Esophagus squamous epithelium (tissue), 5 donors: ENCODE measurements at regions not wholly inside any gene's neighbourhood (a gene's known extent, or its start where the extent isn't known, plus 50 kb on each side); places are given as distances from the start of the nearest gene placed in this dataset.

Experiments
- DNase-seq: peaks from one replicate; lab custom pipeline; 2025; lab: John Stamatoyannopoulos, UW
- H3K27ac ChIP-seq, 4 donors: fragments of 200-600 bp; sonication (generic); one replicate each; pipeline ENCODE4 v1.5.1; 2016 to 2019; ENCODE audit warnings: mild to moderate bottlenecking in 1 of 4
- H3K27me3 ChIP-seq, 4 donors: fragments of 200-600 bp; sonication (generic); 1 replicate in 3 of 4; 2 replicates in 1 of 4; pipeline versions ENCODE4 v1.5.1 to v1.6.0; 2017 to 2021; ENCODE audit warnings: antibody characterized with exemption in 1 of 4
- H3K36me3 ChIP-seq, 3 donors: fragments of 200-600 bp; sonication (generic); one replicate each; pipeline ENCODE4 v1.5.1; 2016 to 2019
- H3K4me1 ChIP-seq, 3 donors: fragments of 200-600 bp; sonication (generic); one replicate each; pipeline ENCODE4 v1.5.1; 2017 to 2019
- H3K4me3 ChIP-seq, 4 donors: fragments of 200-600 bp; sonication (generic); 1 replicate in 3 of 4; 2 replicates in 1 of 4; pipeline ENCODE4 v1.5.1; 2016 to 2019; ENCODE audit warnings: mild to moderate bottlenecking in 2 of 4, moderate library complexity in 1 of 4
- H3K9me3 ChIP-seq, 3 donors: fragments of 200-600 bp; sonication (generic); one replicate each; pipeline ENCODE4 v1.5.1; 2016 to 2019
- POLR2A ChIP-seq, 4 donors: fragments of 450-650 bp; IDR thresholded peaks; one replicate each; pipeline ENCODE4 v1.6.1; 2017; ENCODE audit warnings: antibody characterized with exemption in 4 of 4, mild to moderate bottlenecking in 4 of 4, moderate library complexity in 3 of 4
- WGBS, 2 donors: methylation state at CpG; one replicate each; pipeline ENCODE4 v1.1.5; 2018; 5-methylcytosine and 5-hydroxymethylcytosine counted together
- intact Hi-C: fragments of 100-400 bp; cut with DNase I; formaldehyde crosslinking; loops from one replicate; pipeline ENCODE4 v1.15.0; 2022
- TF ChIP-seq, protein P1 (sequence below), 6 experiments: fragments of 450-650 bp in 4 of 6; fragments of 200-600 bp in 2 of 6; sonication (generic) in 2 of 6; IDR thresholded peaks; one replicate each; pipeline ENCODE4 v1.5.1; 2016 to 2019; ENCODE audit warnings: antibody characterized with exemption in 6 of 6, mild to moderate bottlenecking in 4 of 6, moderate library complexity in 4 of 6
- donor health status: DM: yes; HTN: yes; CAD: no.

DNA sequence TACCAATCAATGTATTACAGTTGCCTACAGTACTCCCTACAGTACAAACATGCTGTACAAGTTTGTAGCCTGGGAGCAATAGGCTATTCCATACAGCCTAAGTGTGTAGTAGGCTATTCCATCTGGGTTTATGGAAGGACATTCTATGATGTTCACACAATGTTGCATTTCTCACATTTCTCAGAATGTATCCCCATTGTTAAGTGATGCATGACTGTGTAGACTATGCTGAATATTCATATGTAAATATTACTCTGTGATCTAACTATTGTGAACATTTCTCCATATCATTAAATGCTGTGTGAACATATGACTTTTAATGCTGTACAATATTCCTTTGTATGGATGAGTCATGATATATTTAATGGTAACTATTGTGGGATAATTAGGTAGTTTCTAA, 139.2 kb upstream of the ADAMTS9 start:
- Histone ChIP-seq H3K27ac (no peak overlapping the region), H3K9me3 (no peaks in the 10 kb centered on the region), H3K27me3 (no peaks in the 10 kb centered on the region), H3K36me3 (no peaks in the 10 kb centered on the region), H3K4me3 (no peak overlapping the region), H3K4me1 (peaks cover 0 to 18% (median 0%) of the 10 kb centered on the region in 3 donors)
- TF ChIP-seq POLR2A (IDR thresholded peaks at IDR 0.05) = no peak
- TF ChIP-seq, protein P1, sequence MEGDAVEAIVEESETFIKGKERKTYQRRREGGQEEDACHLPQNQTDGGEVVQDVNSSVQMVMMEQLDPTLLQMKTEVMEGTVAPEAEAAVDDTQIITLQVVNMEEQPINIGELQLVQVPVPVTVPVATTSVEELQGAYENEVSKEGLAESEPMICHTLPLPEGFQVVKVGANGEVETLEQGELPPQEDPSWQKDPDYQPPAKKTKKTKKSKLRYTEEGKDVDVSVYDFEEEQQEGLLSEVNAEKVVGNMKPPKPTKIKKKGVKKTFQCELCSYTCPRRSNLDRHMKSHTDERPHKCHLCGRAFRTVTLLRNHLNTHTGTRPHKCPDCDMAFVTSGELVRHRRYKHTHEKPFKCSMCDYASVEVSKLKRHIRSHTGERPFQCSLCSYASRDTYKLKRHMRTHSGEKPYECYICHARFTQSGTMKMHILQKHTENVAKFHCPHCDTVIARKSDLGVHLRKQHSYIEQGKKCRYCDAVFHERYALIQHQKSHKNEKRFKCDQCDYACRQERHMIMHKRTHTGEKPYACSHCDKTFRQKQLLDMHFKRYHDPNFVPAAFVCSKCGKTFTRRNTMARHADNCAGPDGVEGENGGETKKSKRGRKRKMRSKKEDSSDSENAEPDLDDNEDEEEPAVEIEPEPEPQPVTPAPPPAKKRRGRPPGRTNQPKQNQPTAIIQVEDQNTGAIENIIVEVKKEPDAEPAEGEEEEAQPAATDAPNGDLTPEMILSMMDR (IDR thresholded peaks at IDR 0.05) = no peak
- DNase-seq = no peak
- intact Hi-C loops = no loop called here

DNA sequence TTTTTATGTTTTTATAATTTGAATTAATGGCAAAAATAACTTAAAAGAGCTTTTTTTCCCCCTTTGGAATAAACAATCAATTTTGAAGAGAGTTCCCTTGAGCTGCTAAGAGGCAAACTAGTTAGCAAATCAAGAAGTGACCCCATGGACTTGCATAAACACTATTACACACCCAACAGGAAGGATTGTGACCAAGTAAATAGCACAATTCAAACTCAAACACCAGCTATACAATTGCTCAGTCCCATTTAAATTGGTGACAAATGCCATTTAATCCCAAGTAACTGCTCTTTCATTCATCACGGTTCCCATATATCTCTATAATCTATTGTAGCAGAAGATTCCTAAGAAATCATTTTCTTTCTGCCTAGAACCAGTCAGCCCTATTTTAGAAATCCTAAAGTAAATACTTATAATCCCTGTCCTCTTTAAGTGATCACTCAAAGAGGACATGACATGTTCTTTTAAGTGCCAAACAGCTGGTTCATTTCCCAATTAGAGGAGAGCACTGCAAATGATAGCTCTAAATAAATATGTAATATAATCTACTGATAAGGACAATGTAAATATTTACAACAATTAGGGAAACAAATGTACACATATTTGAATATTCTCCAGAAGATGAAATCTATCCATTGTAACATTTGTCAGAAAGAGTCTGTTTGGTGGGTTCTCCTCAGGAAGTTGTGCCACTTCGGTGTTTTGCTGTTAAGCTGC, 137.8 kb upstream of the ADAMTS9 start:
- no peak overlapping the region for H3K27ac ChIP-seq
- no peaks in the 10 kb centered on the region for H3K36me3 ChIP-seq
- no peak overlapping the region for H3K4me3 ChIP-seq
- TF ChIP-seq, protein P1 (IDR thresholded peaks at IDR 0.05) = no peak
- no peak for TF ChIP-seq POLR2A (IDR thresholded peaks at IDR 0.05)
- DNase-seq = no peak
- peaks cover 0 to 18% (median 0%) of the 10 kb centered on the region in 3 donors for H3K4me1 ChIP-seq
- no peaks in the 10 kb centered on the region for H3K27me3 ChIP-seq
- 39 to 53% methylated on average over 2 of the region's 2 CpGs for WGBS, 2 donors
- H3K9me3 ChIP-seq = no peaks in the 10 kb centered on the region
- intact Hi-C loops = no loop called here

DNA sequence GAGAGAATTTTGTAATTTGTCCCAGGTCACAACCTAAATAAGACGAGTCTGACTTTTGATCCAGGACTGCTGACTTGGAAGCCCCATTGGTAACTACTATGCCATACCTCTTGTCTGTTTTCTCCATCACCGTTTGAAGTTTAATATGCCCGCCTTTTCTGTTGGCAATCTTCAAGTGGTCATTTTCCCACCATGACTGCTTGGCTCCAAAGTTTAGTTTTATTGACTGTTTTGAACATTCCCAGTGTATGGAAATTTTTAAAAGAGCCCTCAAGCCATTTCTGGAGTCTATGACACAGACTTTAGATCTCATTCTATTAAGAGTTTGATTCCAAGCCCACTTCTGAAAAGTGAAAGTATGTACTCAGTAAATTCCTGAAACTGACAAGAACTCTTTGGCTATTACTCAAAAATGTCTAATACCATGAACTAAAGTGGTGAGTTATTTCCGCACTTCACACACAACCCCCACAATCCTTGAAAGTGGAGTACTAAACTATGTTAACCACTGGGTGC, 136.7 kb upstream of the ADAMTS9 start:
- intact Hi-C loops = no loop called here
- Histone ChIP-seq H3K27me3 (no peaks in the 10 kb centered on the region), H3K4me1 (peaks cover 0 to 18% (median 0%) of the 10 kb centered on the region in 3 donors), H3K27ac (no peak overlapping the region), H3K36me3 (no peaks in the 10 kb centered on the region), H3K4me3 (no peak overlapping the region), H3K9me3 (no peaks in the 10 kb centered on the region)
- DNase-seq = no peak
- TF ChIP-seq, protein P1 (IDR thresholded peaks at IDR 0.05) = no peak
- no peak for TF ChIP-seq POLR2A (IDR thresholded peaks at IDR 0.05)
- 70 to 72% methylated on average over 4 of the region's 4 CpGs for WGBS, 2 donors

DNA sequence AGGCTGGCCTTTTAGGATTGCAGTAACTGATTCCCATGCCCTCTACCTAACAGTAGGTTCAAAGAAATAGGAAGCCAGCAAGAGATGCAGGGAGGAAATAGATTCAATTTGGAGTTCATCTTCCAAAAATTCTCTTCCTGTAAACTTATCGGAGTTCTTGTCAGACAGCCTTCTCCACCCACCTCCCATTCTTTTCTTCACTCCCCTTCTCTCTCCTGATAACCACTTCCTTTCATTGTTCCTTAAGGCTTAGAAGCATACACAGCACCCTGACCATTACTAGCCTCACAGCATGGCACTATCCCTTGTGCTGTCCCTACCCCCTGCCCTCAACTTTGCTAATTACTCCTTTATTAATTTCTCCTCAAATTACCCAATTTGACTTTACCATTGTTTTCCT, 130.4 kb upstream of the ADAMTS9 start:
- 85 to 94% methylated on average over 1 of the region's 1 CpG for WGBS, 2 donors
- H3K27me3 ChIP-seq = peaks cover 0 to 8% (median 0%) of the 10 kb centered on the region in 4 donors
- H3K36me3 ChIP-seq = no peaks in the 10 kb centered on the region
- intact Hi-C loops = no loop called here
- TF ChIP-seq, protein P1 (IDR thresholded peaks at IDR 0.05) = no peak
- no peak for TF ChIP-seq POLR2A (IDR thresholded peaks at IDR 0.05)
- no peak overlapping the region for H3K27ac ChIP-seq
- H3K9me3 ChIP-seq = no peaks in the 10 kb centered on the region
- H3K4me3 ChIP-seq = no peak overlapping the region
- peaks cover 0 to 22% (median 13%) of the 10 kb centered on the region in 3 donors for H3K4me1 ChIP-seq
- DNase-seq = no peak

DNA sequence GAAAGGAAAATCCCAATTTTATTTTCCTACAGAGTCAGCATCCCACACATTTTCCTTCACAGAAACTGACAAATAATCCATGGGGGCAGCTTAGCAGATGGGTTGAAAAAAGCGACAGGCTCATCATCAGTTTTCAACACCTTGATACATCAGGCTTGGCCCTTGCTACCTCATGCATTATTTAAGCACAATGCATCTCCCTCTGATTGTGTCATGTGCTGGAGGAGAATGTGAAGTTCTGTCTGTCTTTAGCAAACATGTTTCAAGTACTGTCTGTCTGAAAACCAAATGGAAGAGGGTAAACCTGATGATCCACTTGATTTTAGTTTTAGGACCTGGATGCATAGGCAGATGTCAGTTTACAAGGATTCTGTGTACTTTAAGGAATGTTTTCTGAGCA, 128.6 kb upstream of the ADAMTS9 start:
- TF ChIP-seq, protein P1 (IDR thresholded peaks at IDR 0.05) = no peak
- TF ChIP-seq POLR2A (IDR thresholded peaks at IDR 0.05) = no peak
- H3K9me3 ChIP-seq = no peaks in the 10 kb centered on the region
- H3K27ac ChIP-seq = no peak overlapping the region
- H3K36me3 ChIP-seq = no peaks in the 10 kb centered on the region
- WGBS, 2 donors = 87 to 90% methylated on average over 1 of the region's 1 CpG
- peaks cover 0 to 22% (median 13%) of the 10 kb centered on the region in 3 donors for H3K4me1 ChIP-seq
- intact Hi-C loops = no loop called here
- no peak for DNase-seq
- no peak overlapping the region for H3K4me3 ChIP-seq
- peaks cover 0 to 8% (median 0%) of the 10 kb centered on the region in 4 donors for H3K27me3 ChIP-seq
